Testis (tissue), 2 donors: ENCODE measurements at regions not wholly inside any gene's neighbourhood (a gene's known extent, or its start where the extent isn't known, plus 50 kb on each side); places are given as distances from the start of the nearest gene placed in this dataset.
"Not testable (repeated sequence)": the region's sequence is repeated elsewhere in the genome, so short reads cannot be mapped to it uniquely, and the experiment has no call there.

Experiments used
- DNase-seq: peaks from one replicate; pipeline ENCODE4 v3.0.0-alpha.2; 2019
- H3K27ac ChIP-seq, 2 donors: fragments of 200-600 bp; sonication (generic); one replicate each; pipeline ENCODE4 v1.5.1; 2019
- H3K27me3 ChIP-seq: fragments of 200-600 bp; sonication (generic); one replicate; pipeline ENCODE4 v1.5.1; 2019
- H3K36me3 ChIP-seq: fragments of 200-600 bp; sonication (generic); one replicate; pipeline ENCODE4 v1.5.1; 2017; ENCODE audit warnings: low read depth; ENCODE audit errors: missing control alignments
- H3K4me1 ChIP-seq: fragments of 200-600 bp; sonication (generic); one replicate; pipeline ENCODE4 v1.5.1; 2019
- H3K4me3 ChIP-seq, 2 donors: fragments of 200-600 bp; sonication (generic); one replicate each; pipeline ENCODE4 v1.5.1; 2017 to 2019
- H3K9me3 ChIP-seq: fragments of 200-600 bp; sonication (generic); one replicate; pipeline ENCODE4 v1.5.1; 2017
- POLR2A ChIP-seq: fragments of 450-650 bp; IDR thresholded peaks from one replicate; pipeline ENCODE4 v1.6.1; 2017; ENCODE audit warnings: antibody characterized with exemption, mild to moderate bottlenecking, moderate library complexity
- WGBS, 2 donors: methylation state at CpG; one replicate each; pipeline ENCODE4 v1.1.5; 2018; 5-methylcytosine and 5-hydroxymethylcytosine counted together
- intact Hi-C: fragments of 100-400 bp; cut with DNase I; formaldehyde crosslinking; loops from one replicate; pipeline ENCODE4 v1.15.1; 2023; ENCODE audit warnings: low total_unique reads
- TF ChIP-seq, protein P1 (sequence below), 3 experiments: fragments of 450-650 bp in 2 of 3; fragments of 200-600 bp in 1 of 3; sonication (generic) in 1 of 3; IDR thresholded peaks; one replicate each; pipeline ENCODE4 v1.5.1; 2016 to 2019; ENCODE audit warnings: antibody characterized with exemption in 3 of 3, mild to moderate bottlenecking in 2 of 3, moderate library complexity in 1 of 3

DNA sequence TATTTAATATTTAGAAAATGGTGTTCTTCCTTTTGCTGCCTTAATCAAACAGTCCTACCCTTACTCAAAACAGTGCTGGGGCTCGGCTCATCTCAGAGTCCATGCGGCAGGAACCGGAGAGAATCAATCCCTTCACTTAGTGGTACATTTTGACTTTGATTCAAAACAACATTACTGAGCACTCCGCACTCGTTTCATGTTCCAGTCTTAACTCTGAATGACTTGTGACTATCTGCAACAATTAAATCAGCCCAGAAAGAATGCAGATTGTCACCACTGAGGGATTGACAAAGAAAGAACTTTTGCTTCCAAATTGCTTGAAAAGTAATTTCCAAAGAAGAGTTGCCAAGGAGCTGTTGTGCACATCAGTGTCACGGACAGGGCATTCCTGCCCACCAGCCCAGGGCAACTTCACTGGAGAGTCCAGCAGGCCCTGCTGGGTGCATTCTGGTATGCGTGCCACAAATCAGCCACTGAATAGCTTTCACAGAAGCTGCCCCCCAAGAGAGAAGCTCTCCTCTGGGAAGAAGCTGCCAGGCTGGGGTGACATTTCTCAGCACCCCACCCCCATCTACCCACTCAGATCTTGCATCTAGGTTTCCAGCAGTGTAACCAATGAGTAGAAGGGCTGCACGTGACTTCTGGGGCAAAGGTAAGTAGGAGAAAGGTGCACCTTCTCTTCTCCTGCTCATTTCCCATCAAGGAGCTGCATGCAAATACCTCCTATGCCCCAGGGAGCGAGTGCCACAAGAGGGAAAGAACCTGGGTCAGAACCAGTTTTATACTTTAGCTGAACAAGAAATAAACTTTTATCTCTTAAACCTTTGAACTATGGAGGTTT, 84.6 kb upstream of the ATP8B1 start:
- 82 to 90% methylated on average over 9 of the region's 9 CpGs for WGBS, 2 donors
- no peaks in the 10 kb centered on the region for H3K36me3 ChIP-seq
- no peaks in the 10 kb centered on the region for H3K4me1 ChIP-seq
- no peak for DNase-seq
- H3K27ac ChIP-seq = no peak overlapping the region
- TF ChIP-seq, protein P1, sequence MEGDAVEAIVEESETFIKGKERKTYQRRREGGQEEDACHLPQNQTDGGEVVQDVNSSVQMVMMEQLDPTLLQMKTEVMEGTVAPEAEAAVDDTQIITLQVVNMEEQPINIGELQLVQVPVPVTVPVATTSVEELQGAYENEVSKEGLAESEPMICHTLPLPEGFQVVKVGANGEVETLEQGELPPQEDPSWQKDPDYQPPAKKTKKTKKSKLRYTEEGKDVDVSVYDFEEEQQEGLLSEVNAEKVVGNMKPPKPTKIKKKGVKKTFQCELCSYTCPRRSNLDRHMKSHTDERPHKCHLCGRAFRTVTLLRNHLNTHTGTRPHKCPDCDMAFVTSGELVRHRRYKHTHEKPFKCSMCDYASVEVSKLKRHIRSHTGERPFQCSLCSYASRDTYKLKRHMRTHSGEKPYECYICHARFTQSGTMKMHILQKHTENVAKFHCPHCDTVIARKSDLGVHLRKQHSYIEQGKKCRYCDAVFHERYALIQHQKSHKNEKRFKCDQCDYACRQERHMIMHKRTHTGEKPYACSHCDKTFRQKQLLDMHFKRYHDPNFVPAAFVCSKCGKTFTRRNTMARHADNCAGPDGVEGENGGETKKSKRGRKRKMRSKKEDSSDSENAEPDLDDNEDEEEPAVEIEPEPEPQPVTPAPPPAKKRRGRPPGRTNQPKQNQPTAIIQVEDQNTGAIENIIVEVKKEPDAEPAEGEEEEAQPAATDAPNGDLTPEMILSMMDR (IDR thresholded peaks at IDR 0.05) = no peak
- no peak for TF ChIP-seq POLR2A
- intact Hi-C loops = loop anchor here (10.0 kb wide), 1 partner anchor 237 kb away; no protein-coding TSS in a partner anchor
- no peaks in the 10 kb centered on the region for H3K27me3 ChIP-seq
- H3K4me3 ChIP-seq = no peak overlapping the region
- no peaks in the 10 kb centered on the region for H3K9me3 ChIP-seq

GRCh38 chr18:57885931-57886330, 82.8 kb upstream of the ATP8B1 start:
- Histone ChIP-seq H3K27ac (no peak overlapping the region), H3K4me1 (no peaks in the 10 kb centered on the region), H3K4me3 (no peak overlapping the region), H3K36me3 (no peaks in the 10 kb centered on the region), H3K27me3 (no peaks in the 10 kb centered on the region), H3K9me3 (no peaks in the 10 kb centered on the region)
- TF ChIP-seq, protein P1 (IDR thresholded peaks at IDR 0.05) = no peak
- TF ChIP-seq POLR2A = no peak
- intact Hi-C loops = loop anchor here (10.0 kb wide), 1 partner anchor 239 kb away; no protein-coding TSS in a partner anchor
- DNase-seq = no peak
- WGBS, 2 donors = 71 to 84% methylated on average over 1 of the region's 1 CpG

- H3K4me3 ChIP-seq = no peak overlapping the region
- WGBS, 2 donors = 65 to 74% methylated on average over 3 of the region's 3 CpGs
- TF ChIP-seq POLR2A = no peak
- TF ChIP-seq, protein P1 (IDR thresholded peaks at IDR 0.05) = no peak
- no peaks in the 10 kb centered on the region for H3K9me3 ChIP-seq
- intact Hi-C loops = loop anchor here (10.0 kb wide), 1 partner anchor 242 kb away; no protein-coding TSS in a partner anchor
- no peaks in the 10 kb centered on the region for H3K36me3 ChIP-seq
- no peaks in the 10 kb centered on the region for H3K4me1 ChIP-seq
- no peak overlapping the region for H3K27ac ChIP-seq
- DNase-seq = no peak
- no peaks in the 10 kb centered on the region for H3K27me3 ChIP-seq
Observed at GRCh38 chr18:57882465-57882864, 79.3 kb upstream of the ATP8B1 start.

- 38 to 40% methylated on average over 9 to 10 of the region's 10 CpGs for WGBS, 2 donors
- H3K27me3 ChIP-seq = no peaks in the 10 kb centered on the region
- H3K27ac ChIP-seq = no peak overlapping the region
- no peak for TF ChIP-seq POLR2A
- TF ChIP-seq, protein P1 (IDR thresholded peaks at IDR 0.05) = peak; percentile 75 to 84 (median 81)
- intact Hi-C loops = loop anchor here (10.0 kb wide), 1 partner anchor 243 kb away; no protein-coding TSS in a partner anchor
- no peaks in the 10 kb centered on the region for H3K36me3 ChIP-seq
- no peak overlapping the region for H3K4me3 ChIP-seq
- H3K9me3 ChIP-seq = no peaks in the 10 kb centered on the region
- DNase-seq = peak; percentile 76
- no peaks in the 10 kb centered on the region for H3K4me1 ChIP-seq
Observed at GRCh38 chr18:57881818-57882413, 78.8 kb upstream of the ATP8B1 start.

DNA sequence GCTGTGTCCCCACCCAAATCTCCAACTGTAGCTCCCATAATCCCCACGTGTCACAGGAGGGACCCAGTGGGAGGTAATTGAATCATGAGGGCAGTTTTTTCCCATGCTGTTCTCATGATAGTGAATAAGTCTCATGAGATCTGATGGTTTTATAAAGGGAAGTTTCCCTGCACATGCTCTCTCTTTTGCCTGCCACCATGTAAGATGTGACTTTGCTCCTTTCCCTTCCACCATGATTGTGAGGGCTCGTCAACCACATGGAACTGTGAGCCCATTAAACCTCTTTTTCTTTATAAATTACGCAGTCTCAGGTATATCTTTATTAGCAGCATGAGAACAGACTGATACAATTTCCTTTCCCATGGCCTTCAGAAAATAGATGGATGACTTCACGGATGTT, 76.8 kb upstream of the ATP8B1 start:
- WGBS, 2 donors = 95 to 97% methylated on average over 4 of the region's 4 CpGs
- not testable (repeated sequence) for DNase-seq

More for the DNA sequence above, 76.8 kb upstream of the ATP8B1 start:
- H3K27me3 ChIP-seq, H3K9me3 ChIP-seq, H3K4me1 ChIP-seq, H3K27ac ChIP-seq, H3K36me3 ChIP-seq, H3K4me3 ChIP-seq: not testable (repeated sequence)
- intact Hi-C loops = loop anchor here (10.0 kb wide), 1 partner anchor 245 kb away; no protein-coding TSS in a partner anchor
